ENCODE measurements at regions not wholly inside any gene's neighbourhood (a gene's known extent, or its start where the extent isn't known, plus 50 kb on each side); places are given as distances from the start of the nearest gene placed in this dataset.

GRCh38 chr2:126383800-126384199 lies 272.2 kb upstream of the GYPC start (continued):
- TF ChIP-seq ZBTB40 (IDR thresholded peaks at IDR 0.05; ENCODE audit: borderline replicate concordance) (no peak), RB1 (IDR thresholded peaks at IDR 0.05; ENCODE audit: borderline replicate concordance) (no peak), BCLAF1 (IDR thresholded peaks at IDR 0.05) (no peak), CHD2 (IDR thresholded peaks at IDR 0.05; ENCODE audit: borderline replicate concordance, low read depth, low read length) (no peak), SREBF2 (IDR thresholded peaks at IDR 0.05; ENCODE audit: low read length) (no peak)

- in situ Hi-C loops (cut with MboI), result no loop called here
- no peaks in the 10 kb centered on the region for H3K27me3 ChIP-seq (replicated peaks in 1 of 2; ENCODE audit: control insufficient read depth in 2 of 2, insufficient read depth in 2 of 2, low read length in 1 of 2)
- no TSS peak for BruUV-seq (replicated peaks)
- ChIA-PET SMC1A (ENCODE audit: uncharacterized antibody, unreplicated experiment) (no interaction called here), CTCF (no interaction called here), RAD21 (ENCODE audit: unreplicated experiment) (no interaction called here), POLR2A (no interaction called here)
- H3K9ac ChIP-seq (ENCODE audit: control insufficient read depth, insufficient read depth, low read length), result no peak overlapping the region
- H3K4me3 ChIP-seq, result no peak overlapping the region
- no peaks in the 10 kb centered on the region for H3K4me1 ChIP-seq (ENCODE audit: control insufficient read depth, insufficient read depth, low read length)
- DNase-seq (ENCODE audit: low read depth, low spot score) (no peak), FAIRE-seq (no peak), ATAC-seq (no peak)
- H3K9me3 ChIP-seq (replicated peaks; ENCODE audit: control insufficient read depth, insufficient read depth, low read length), result no peaks in the 10 kb centered on the region; the same call in 2 of the 3 replicates
- H3K27ac ChIP-seq (ENCODE audit: control insufficient read depth, insufficient read depth), result no peak overlapping the region
- no peak overlapping the region for H2AFZ ChIP-seq (ENCODE audit: control insufficient read depth, low read depth, low read length)
- no peaks in the 10 kb centered on the region for H3K79me2 ChIP-seq (ENCODE audit: control insufficient read depth, insufficient read depth, low read length)
- TF ChIP-seq SMARCA5 (IDR thresholded peaks at IDR 0.05), result no peak
- TF ChIP-seq E2F4 (IDR thresholded peaks at IDR 0.05; ENCODE audit: low read depth, low read length), result no peak
- TF ChIP-seq SMAD1 (IDR thresholded peaks at IDR 0.05; ENCODE audit: low read depth, partially characterized antibody), result no peak
- no peaks in the 10 kb centered on the region for H4K20me1 ChIP-seq (ENCODE audit: control insufficient read depth, insufficient read depth)
- no peaks in the 10 kb centered on the region for H3K36me3 ChIP-seq (ENCODE audit: control insufficient read depth in 2 of 2, insufficient read depth in 2 of 2, low read length in 1 of 2)
- no peak overlapping the region for H3K4me2 ChIP-seq (ENCODE audit: control insufficient read depth, insufficient read depth)
- intact Hi-C loops (cut with micrococcal nuclease; ENCODE audit: unreplicated experiment), result no loop called here
Observed at GRCh38 chr2:126385441-126385840, 270.5 kb upstream of the GYPC start.

All from GM12878 (cell line).